HG02798 (cell line): ENCODE measurements at regions not wholly inside any gene's neighbourhood (a gene's known extent, or its start where the extent isn't known, plus 50 kb on each side); places are given as distances from the start of the nearest gene placed in this dataset.
"Not testable (repeated sequence)": the region's sequence is repeated elsewhere in the genome, so short reads cannot be mapped to it uniquely, and the experiment has no call there.

Experiments used
- ATAC-seq: cut with Tn5 transposase; IDR thresholded peaks from one replicate; pipeline ENCODE4 v1.9.1; 2021; ENCODE audit warnings: mild to moderate bottlenecking; ENCODE audit not compliant: unreplicated experiment, poor library complexity

DNA sequence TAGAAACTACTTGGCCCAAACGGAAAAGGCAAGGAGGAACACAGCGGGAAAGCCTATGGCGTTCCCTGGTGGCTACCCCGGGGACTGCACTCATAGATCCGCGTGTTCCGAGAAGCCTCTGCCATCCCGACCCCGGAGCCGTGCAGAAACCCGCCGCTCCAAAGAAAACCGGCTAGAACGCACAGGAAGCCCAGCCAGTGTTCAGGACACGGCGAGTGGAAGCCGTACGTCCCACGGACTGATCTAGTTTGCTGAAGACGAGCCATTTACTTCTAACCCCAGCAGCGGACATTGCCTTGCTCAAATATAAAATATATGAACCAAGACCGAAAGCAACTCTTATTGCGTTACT is 215.0 kb upstream of the NOTCH2NLA start:
- ATAC-seq, result not testable (repeated sequence)

DNA sequence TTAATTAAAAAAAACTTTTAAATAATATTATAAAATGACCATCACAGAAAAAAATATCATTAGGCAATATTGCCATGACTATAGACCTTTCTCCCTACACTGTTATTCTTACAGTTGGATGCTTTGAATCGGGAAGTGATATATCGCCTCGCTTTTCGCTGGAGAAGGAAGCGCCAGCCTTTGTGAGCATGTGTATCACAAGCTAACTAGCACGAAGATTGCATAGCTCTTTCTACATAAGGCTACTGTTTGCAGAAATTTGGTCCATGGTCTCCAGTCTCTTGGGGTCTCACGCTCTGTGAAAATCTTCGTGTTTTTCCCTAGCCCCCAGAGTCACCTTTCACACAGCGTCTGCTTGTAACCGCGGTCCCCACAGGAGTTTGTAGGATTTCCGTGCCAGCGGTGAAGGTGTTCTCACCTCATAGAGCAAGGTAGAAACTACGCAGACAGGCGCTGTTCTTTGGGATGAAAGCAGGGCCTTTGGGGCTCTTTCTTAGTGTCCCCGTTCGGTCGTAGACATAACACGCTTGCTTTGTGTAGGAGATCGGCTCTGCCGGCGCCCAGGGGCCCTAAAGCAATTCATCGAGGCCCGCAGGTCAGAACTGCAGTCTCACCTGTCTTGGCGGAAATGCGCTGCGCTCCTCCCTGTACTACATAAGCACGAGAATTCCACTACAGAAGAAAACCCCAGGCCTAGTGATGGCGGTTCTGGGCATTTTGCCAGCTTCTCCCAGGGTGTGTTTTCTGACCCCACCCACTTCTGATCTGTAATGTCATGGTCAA is 214.5 kb upstream of the NOTCH2NLA start:
- ATAC-seq, result not testable (repeated sequence)

DNA sequence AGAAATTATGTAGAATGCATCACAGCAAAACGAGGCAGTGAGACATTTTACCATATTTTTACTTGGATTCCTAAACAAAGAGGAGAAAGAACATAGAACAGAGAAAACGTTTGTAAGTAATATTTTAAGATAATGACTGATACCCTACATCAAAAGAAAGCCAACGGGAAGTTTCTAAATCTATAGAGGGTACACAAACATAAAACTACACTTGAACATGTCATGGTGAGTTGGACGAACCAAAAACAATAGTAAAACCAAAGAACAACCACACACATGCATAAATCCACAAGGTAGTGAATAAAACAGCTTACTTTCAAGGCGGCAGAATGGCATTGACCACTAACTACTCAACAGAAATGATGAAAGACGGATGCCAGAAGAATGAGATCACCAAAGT is 209.7 kb upstream of the NOTCH2NLA start:
- not testable (repeated sequence) for ATAC-seq

DNA sequence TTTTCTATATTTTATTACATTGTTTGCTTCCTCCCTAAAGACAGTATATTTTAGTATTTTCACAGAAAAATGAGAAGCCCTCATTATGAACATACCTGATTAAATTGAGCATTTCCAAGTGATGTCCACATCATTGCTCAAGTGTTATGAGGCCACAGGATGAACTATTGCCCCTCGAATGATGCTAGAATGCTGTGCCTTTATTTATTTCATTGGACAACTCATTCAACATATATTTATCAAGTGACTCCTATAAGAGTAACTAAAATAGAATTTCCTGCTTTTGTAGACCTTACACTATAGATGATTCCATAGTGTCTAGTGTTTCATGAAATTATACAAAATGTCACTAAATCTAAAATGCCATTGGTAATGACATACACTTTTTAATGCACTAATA is 187.8 kb upstream of the NOTCH2NLA start:
- not testable (repeated sequence) for ATAC-seq

DNA sequence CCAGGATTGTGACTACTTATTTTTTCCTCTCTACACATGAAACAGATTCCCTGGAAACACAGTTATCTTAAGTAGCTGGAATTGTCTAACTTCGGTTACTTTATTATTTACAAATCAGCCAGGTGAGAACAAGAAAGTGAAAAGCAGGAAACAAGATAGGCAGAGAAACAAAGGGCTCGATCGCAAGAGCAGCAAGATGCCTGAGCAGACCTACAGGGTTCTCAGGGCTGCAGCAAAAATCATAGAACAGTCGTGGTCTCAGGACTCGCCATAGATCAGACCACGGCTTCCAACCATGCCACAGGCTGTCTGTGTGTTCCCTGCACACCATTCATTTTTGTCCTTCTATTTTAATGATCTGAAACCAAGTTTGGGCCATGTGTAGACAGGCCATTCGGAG is 186.2 kb upstream of the NOTCH2NLA start:
- not testable (repeated sequence) for ATAC-seq

DNA sequence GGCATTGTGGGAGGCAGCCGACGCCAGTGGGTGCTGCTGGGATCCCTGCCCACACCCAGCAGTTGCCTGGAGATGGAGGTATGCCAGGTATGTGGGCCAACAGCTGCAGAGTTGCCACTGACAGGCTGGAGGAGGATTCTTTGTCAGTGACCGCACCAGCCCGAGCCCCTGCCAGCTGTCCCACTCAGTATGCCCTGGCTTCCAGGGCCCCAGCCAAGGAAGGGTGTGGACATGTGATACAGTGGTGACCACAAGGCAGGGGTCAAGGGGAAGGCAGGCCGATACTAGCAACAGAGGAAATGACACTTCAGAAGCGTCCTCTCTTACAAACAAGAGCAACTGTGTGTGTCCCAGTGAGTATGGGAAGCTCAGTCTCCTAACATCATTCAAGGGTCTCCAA is 185.1 kb upstream of the NOTCH2NLA start:
- not testable (repeated sequence) for ATAC-seq

DNA sequence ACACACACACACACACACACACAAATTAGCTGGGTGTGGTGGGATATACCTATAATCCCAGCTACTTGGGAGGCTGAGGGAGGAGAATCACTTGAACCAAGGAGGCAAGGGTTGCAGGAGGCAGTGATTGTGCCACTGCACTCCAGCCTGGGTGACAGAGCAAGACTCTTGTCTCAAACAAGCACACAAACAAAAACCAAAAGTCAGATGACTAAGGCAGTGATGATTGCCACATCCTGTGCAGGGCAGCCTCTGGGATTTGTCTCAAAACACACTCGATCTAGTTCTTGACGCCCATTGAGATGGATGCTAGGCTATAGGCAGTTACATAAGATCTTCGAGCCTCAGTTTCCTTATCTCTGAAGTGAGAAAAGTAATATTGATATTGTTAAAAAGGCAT is 183.1 kb upstream of the NOTCH2NLA start:
- not testable (repeated sequence) for ATAC-seq

DNA sequence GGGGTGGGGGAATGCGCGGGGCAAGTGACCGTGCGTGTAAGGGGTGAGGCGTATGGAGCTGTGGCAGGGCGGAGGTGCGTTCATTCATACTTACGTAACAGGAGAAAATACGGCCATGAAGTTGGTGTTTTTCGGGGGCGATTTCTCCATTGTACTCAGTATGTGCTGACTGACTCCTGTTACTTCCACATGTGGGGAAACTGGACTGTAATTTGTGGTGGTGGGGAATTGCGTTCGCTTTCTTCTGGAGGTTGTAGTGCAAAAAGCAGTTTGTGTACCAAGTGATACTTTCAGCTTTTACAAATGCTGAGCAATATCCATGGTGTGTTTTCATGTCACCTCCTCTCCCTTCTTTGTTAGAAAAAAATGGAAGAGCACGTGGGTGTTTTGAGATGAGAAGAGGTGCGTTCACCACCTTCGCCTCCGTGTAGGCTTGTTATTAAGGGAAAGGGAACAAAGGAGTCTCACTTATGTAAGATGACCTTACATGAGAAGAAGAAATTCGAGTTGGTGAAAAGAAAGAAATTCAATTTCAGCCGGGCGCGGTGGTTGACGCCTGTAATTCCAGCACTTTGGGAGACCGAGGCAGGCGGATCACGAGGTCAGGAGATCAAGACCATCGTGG is 181.1 kb upstream of the NOTCH2NLA start:
- ATAC-seq, result peak; percentile 50

DNA sequence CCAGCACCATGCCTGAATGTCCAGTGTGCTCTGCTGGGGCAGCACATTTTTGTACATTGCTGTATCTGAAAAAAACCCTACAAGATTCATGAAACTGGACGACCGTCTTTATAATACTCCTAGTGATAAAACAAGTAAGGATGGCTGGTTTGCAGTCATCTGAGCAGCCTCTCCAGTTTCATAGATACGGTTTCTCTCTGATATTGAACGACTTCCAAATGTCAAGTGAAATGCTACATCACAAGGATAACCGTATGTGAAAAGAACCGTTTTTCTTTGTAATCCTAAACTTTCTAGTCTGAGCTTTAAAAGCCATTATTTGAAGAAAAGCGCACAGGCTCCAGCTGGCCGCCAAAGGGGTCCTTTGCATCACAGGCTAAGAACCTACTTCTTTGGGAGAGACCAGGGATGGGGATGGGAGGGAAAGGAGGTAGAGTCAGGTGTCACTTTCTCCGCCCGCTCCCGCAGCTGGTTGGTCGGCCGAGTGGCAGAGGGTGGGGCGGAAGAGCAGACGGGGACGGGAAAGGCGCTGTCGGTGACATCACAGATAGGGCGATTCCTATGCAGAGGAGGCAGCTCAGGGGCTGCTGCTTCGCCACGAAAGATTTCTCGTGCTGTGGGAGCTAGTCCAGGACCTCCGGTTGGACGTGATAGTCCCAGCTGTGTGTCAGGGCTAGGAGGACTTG is 180.4 kb upstream of the NOTCH2NLA start:
- peak; percentile 43 for ATAC-seq

DNA sequence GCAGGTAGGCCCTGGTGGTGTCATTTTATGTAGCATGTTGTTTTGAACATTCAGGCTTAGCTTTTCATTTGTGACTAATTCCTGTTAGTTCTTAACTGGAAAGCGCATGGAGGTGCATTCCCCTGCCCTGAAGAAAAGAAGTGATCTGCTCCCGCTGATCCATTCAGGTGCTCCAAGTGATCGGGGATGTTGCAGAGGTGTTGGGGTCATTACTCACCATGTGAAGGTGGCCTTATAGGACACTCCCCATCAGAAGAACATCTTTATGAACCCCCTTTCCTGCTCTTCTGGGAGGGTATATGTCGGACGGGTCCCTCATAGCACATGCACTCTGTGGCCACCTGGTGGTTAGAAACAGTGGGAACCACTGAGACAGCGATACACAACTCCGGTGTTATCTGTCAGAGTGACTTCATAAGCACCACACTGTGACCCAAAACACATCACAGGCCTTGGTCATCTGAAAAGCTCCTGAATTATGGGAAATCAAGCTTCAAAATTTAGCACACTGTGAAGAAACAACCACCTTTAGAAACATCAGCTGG is 172.5 kb upstream of the NOTCH2NLA start:
- not testable (repeated sequence) for ATAC-seq

DNA sequence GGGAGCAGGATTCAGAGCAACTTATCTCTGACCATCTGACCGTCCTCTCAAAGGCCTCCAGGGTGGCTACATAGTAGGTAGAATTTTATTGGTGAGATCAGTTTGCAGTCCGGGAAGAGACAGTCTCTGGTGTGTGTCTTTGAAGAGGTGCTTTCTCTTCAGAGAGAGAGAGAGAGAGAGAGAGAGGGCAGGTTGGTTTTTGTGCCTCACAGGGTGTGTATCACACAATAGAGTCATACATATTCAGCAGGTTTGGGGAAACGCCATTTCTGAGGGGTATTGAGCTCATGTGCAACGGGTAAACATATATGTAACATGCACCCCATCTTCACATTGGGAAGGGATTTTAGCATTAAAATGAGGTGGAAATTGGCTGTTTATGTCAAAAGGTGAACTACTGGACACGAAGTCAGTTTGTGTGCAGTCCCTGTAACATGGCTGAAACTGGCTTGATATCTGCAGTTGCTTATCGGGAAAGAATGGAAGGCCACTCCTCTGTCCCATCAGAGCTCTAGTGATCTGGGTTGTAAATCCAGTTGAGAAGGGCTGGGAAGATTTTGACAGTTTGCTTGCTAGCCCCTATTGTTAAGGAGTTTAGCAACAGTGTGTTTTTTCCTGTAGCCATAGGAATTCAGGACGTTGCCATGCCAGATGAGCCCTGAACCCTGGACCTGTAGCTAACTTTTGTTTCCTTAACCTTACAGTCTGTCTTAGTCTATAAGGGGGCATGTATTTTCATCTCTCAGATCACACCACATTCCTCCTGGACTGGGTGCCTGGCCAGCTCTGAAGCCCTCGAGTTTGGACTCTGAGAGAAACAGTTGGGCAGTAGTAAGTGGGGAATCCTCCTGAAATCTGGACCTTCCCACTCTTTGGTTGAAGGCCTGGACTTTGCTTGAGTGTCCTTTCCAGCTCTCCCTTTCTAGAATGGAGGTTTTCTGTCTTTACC is 171.6 kb upstream of the NOTCH2NLA start:
- not testable (repeated sequence) for ATAC-seq

DNA sequence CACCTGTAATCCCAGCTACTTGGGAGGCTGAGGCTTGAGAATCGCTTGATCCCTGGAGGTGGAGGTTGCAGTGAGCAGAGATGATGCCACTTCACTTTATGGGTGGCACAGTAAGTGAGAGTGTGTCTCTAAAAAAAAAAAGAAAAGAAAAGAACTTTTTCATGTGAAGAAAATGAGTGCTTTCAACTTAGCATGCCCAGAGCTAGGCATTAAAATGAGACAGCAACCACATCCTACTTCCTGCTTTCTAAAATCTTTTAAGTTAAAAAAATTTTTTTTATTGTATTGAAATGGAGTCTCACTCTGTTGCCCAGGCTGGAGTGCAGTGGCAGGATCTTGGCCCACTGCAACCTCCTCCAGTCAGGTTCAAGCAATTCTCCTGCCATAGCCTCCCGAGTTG is 170.4 kb upstream of the NOTCH2NLA start:
- not testable (repeated sequence) for ATAC-seq

DNA sequence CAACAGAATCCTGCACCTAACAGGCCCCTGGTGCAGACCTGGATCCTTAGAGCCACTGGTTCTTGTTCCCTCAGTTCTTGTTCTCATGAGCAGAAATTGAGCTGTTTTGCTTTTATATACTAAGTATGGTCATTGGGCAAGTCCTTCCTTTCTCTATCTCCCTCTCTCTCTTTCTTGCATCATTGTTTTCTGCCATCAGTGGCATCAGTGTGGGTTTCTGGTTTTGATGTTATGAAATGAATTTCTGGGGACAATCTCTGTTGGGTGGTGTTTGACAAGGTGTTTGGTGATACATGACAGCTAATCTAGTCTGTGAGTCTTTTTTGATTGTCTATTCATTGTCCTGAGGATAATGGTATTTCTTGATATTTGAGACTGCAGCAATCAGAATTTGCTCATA is 168.0 kb upstream of the NOTCH2NLA start:
- ATAC-seq, result not testable (repeated sequence)

DNA sequence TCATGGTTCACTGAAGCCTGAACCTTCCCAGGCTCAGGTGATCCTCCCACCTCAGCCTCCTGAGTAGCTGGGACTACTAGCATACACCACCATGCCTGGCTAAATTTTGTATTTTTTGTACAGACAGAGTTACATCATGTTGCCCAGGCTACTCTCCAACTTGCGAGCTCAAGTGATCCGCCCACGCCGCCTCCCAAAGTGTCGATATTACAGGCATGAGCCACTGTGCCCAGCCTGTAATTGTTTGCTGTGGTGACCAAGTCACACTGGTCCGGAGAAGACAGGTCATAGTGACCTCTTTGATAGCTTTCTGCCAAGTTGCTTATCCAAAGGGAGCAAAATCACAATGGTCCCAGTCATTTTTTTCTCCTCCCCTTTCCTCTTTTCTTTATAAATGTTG is 167.4 kb upstream of the NOTCH2NLA start:
- ATAC-seq, result not testable (repeated sequence)

DNA sequence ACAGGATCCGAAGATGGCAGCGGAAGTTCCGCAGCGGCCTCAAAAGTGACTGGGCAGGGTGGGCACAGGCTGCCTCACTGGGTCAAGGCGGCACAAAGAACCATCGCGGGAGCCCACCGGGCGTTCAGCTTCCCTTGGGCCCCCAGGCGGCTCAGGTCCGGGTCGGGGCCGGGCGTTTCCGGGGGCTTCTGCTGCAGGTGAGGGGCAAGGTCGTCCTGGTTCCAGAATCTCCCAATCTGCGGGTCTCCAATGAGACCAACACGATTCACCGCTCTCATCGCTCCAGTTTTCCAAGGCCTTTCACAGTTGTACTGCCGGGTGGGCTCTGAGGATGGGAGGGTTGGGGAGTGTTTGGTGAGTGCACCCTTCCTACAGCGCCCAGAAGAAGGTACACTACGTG is 165.0 kb upstream of the NOTCH2NLA start:
- ATAC-seq, result not testable (repeated sequence)

DNA sequence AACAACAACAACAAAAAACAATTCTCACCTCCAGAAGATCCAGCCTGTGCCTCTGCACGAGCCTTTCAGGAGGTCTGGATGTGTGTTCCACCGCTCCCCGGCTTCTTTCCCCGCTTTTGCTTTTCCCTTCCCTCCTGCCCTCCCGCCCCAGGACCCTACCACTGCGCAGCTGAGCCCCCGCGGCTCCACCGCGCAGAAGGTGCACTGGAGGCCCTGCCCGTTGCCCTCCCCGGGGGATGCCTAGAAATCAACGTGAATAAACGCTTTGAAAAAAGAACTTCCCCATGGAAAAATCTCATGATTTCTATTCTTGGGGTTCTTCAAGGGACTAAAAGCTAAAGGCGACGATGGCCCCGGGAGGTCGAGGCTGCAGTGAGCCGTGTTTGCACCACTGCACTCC is 164.3 kb upstream of the NOTCH2NLA start:
- not testable (repeated sequence) for ATAC-seq

DNA sequence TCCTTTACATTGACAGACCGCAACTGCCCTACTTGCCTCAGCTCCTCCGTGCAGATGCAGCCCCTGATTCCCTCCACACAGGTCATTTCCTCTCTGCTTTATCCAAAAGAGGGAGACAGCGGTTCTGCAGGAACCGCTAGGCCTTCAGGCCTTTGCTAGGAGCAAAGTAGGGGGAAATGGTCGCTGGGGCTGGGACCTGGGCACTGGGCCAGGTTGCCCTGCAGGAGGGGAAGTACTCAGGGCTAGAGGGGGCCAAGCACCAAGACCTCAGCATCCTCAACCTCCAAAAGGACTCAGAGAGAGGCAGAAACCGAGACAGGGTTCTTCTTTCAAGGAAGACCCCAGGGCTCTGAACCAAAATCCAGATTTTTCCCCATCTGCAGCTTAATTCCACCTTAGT is 160.4 kb upstream of the NOTCH2NLA start:
- ATAC-seq, result not testable (repeated sequence)

DNA sequence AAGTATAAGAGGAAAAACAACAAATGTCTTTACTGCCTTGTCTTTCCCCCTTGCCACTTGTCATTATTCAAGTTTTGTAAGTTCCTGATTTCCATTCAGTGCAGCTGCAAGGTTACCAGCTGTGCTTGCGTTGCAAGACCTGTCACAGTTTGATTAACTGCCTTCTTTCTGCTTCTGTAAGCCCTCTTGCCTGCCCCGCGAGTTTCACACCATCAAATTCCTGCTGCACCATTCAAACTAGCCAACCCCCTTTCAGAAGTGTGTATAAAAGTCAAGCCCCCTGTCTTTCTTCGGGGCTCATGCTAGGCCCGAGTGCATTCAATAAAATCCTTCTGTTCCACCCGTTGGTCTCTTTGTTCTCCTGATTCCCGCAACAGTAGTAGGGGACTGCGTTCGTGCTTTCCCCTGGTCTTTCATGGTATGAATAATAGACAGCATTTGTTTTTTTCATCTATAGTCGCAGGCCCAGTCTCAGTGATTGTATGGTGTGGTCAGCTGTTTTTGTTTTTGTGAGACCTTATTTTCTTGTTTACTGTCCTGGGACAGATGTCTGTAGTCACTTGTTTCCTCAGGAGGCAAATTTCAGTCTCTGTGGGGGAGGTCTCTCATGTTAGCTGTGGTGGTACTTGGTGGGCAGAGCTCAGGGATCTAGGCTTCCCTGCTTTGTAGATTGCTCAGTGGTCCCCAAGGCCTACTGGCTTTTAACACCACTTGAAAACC is 159.1 kb upstream of the NOTCH2NLA start:
- peak; percentile 35 for ATAC-seq
